K562 (cell line): ENCODE measurements at regions not wholly inside any gene's neighbourhood (a gene's known extent, or its start where the extent isn't known, plus 50 kb on each side); places are given as distances from the start of the nearest gene placed in this dataset.

Experiments
- ATAC-seq: fragments of 200-7000 bp; cut with Tn5 transposase; 3 replicates; pipeline ENCODE4 v1.9.1; 2020; ENCODE audit warnings: moderate library complexity
- BruUV-seq: library from RNA; stranded (reverse); fragments of 400-500 nt; replicated peaks from 2 replicates; lab custom pipeline; 2021; lab: Mats Ljungman, UMichigan
- CTCF ChIA-PET: fragments of 300-600 bp; formaldehyde crosslinking; extraction: SDS; loops from one replicate; lab custom pipeline; 2021; ENCODE audit warnings: low intra/inter-chr PET ratio; lab: Yijun Ruan, JAX
- POLR2A ChIA-PET: fragments of 300-600, 350-650 bp; sonication (Branson Sonifier 250); formaldehyde crosslinking; extraction: SDS; loops from one replicate; lab custom pipeline; 2021; ENCODE audit warnings: antibody characterized with exemption, inconsistent platforms; lab: Yijun Ruan, JAX
- DNase-seq, 4 experiments: peaks; one replicate each; pipeline versions ENCODE4 v3.0.0 to v3.0.0-alpha.2; 2011 to 2018; ENCODE audit warnings: low spot score in 3 of 4, mixed read lengths in 3 of 4; ENCODE audit errors: extremely low read depth in 1 of 4
- FAIRE-seq: peaks from 2 replicates; lab custom pipeline; 2011; peaks lifted over from hg19 to GRCh38; lab: Jason Lieb, UNC
- H2AFZ ChIP-seq: 2 replicates; pipeline ENCODE4 v1.6.0; 2011; ENCODE audit warnings: low read depth, low read length, control low read depth, inconsistent platforms
- H3K27ac ChIP-seq: fragments of 200-600 bp; 3 replicates; pipeline ENCODE4 v1.8.0; 2011; ENCODE audit warnings: low read depth, mild to moderate bottlenecking, control low read depth, inconsistent platforms, low read length, moderate library complexity, mixed read lengths; ENCODE audit errors: extremely low read depth
- H3K27me3 ChIP-seq, 2 experiments: fragments of 300-600 bp in 1 of 2; 2 replicates in 1 of 2; 3 replicates in 1 of 2; pipeline versions ENCODE4 v1.6.0 to v1.8.0; 2011; ENCODE audit warnings: inconsistent platforms in 2 of 2, low read length in 2 of 2, mild to moderate bottlenecking in 1 of 2, mixed read lengths in 1 of 2, moderate library complexity in 1 of 2; ENCODE audit not compliant: control insufficient read depth in 2 of 2, insufficient read depth in 2 of 2
- H3K36me3 ChIP-seq: fragments of 300-600 bp; 3 replicates; pipeline ENCODE4 v1.8.0; 2011; ENCODE audit warnings: mild to moderate bottlenecking, low read length, inconsistent platforms; ENCODE audit not compliant: control insufficient read depth, insufficient read depth
- H3K4me1 ChIP-seq, 2 experiments: fragments of 200-600 bp in 1 of 2; replicated peaks in 1 of 2; 2 replicates in 1 of 2; 3 replicates in 1 of 2; pipeline versions ENCODE4 v1.5.1 to v1.8.0; 2011; ENCODE audit warnings: inconsistent platforms in 2 of 2, low read length in 2 of 2, mild to moderate bottlenecking in 1 of 2, mixed read lengths in 1 of 2, moderate library complexity in 1 of 2; ENCODE audit not compliant: control insufficient read depth in 2 of 2, insufficient read depth in 2 of 2
- H3K4me2 ChIP-seq: 2 replicates; pipeline ENCODE4 v1.6.1; 2011; ENCODE audit warnings: low read length, control low read depth, inconsistent platforms, mixed read lengths; ENCODE audit not compliant: insufficient read depth
- H3K4me3 ChIP-seq: fragments of 200-600 bp; sonication (generic), shearing (Covaris generic); 2 replicates; pipeline ENCODE4 v1.5.1; 2016; ENCODE audit warnings: control low read depth, inconsistent platforms
- H3K79me2 ChIP-seq: fragments of 200-600 bp; 3 replicates; pipeline ENCODE4 v1.8.0; 2011; ENCODE audit warnings: low read length, inconsistent platforms; ENCODE audit not compliant: control insufficient read depth, insufficient read depth
- H3K9ac ChIP-seq, 2 experiments: 2 replicates each; pipeline versions ENCODE4 v1.6.0 to v1.6.1; 2011; ENCODE audit warnings: low read depth in 2 of 2, low read length in 2 of 2, control low read depth in 1 of 2, inconsistent platforms in 1 of 2, mild to moderate bottlenecking in 1 of 2, mixed read lengths in 1 of 2; ENCODE audit not compliant: insufficient read depth in 1 of 2
- H3K9me1 ChIP-seq: one replicate; pipeline ENCODE4 v1.6.0; 2011; ENCODE audit warnings: inconsistent platforms, mild to moderate bottlenecking, low read length, moderate library complexity; ENCODE audit not compliant: control insufficient read depth, insufficient read depth
- H3K9me3 ChIP-seq: replicated peaks from 2 replicates; pipeline ENCODE4 v1.5.1; 2011; ENCODE audit warnings: low read depth, low read length, inconsistent platforms; ENCODE audit not compliant: control insufficient read depth, insufficient read depth
- H4K20me1 ChIP-seq: replicated peaks from 2 replicates; pipeline ENCODE4 v1.6.1; 2011; ENCODE audit warnings: low read length, inconsistent platforms, mixed read lengths; ENCODE audit not compliant: control insufficient read depth, insufficient read depth
- DIDO1 ChIP-seq: fragments of 450-650 bp; IDR thresholded peaks from 2 replicates; pipeline ENCODE4 v1.6.1; 2016; ENCODE audit warnings: low read depth, missing biosample characterization, missing genetic modification characterization
- ESRRA ChIP-seq: fragments of 450-650 bp; IDR thresholded peaks from 2 replicates; pipeline ENCODE4 v1.6.1; 2014; ENCODE audit warnings: low read depth, mild to moderate bottlenecking, moderate library complexity, borderline replicate concordance
- NKRF ChIP-seq: fragments of 450-650 bp; IDR thresholded peaks from 2 replicates; pipeline ENCODE4 v1.6.1; 2016; ENCODE audit warnings: borderline replicate concordance
- POLR3A ChIP-seq: IDR thresholded peaks from 2 replicates; pipeline ENCODE4 v1.6.1; 2011; ENCODE audit warnings: borderline replicate concordance, mild to moderate bottlenecking, moderate library complexity; ENCODE audit not compliant: insufficient read length, insufficient read depth; ENCODE audit errors: extremely low read depth
- ZEB2 ChIP-seq: fragments of 450-650 bp; IDR thresholded peaks from 2 replicates; pipeline ENCODE4 v1.6.1; 2016
- ZNF121 ChIP-seq: sonication (generic); formaldehyde crosslinking; conservative IDR thresholded peaks from 2 replicates; pipeline ENCODE4 v1.8.0; 2022; ENCODE audit warnings: missing genetic modification reagents
- ZNF316 ChIP-seq: fragments of 450-650 bp; IDR thresholded peaks from 2 replicates; pipeline ENCODE4 v1.6.1; 2016
- ZNF561 ChIP-seq: fragments of 450-650 bp; formaldehyde crosslinking; conservative IDR thresholded peaks from 2 replicates; pipeline ENCODE4 v1.4.0; 2020; ENCODE audit warnings: mild to moderate bottlenecking, moderate library complexity
- ZNF76 ChIP-seq: fragments of 250-450 bp; sonication (Bioruptor Pico); IDR thresholded peaks from 2 replicates; pipeline ENCODE4 v1.4.0; 2020; ENCODE audit warnings: mild to moderate bottlenecking, moderate library complexity, borderline replicate concordance
- WGBS: fragments of 100-300 bp; shearing (Covaris generic); methylation state at CpG from one replicate; pipeline ENCODE4 v1.1.6; 2016; ENCODE audit warnings: low coverage, mixed read lengths; ENCODE audit not compliant: insufficient coverage; ENCODE audit errors: missing lambda C conversion rate; 5-methylcytosine and 5-hydroxymethylcytosine counted together
- in situ Hi-C: fragments of 300-500 bp; cut with MboI; formaldehyde crosslinking; loops from 4 replicates; pipeline ENCODE4 v1.15.0; 2018; ENCODE audit warnings: inconsistent platforms, mixed read lengths
- intact Hi-C: fragments of 100-400 bp; cut with micrococcal nuclease; formaldehyde crosslinking; loops from 2 replicates; pipeline ENCODE4 v1.14.2; 2022

DNA sequence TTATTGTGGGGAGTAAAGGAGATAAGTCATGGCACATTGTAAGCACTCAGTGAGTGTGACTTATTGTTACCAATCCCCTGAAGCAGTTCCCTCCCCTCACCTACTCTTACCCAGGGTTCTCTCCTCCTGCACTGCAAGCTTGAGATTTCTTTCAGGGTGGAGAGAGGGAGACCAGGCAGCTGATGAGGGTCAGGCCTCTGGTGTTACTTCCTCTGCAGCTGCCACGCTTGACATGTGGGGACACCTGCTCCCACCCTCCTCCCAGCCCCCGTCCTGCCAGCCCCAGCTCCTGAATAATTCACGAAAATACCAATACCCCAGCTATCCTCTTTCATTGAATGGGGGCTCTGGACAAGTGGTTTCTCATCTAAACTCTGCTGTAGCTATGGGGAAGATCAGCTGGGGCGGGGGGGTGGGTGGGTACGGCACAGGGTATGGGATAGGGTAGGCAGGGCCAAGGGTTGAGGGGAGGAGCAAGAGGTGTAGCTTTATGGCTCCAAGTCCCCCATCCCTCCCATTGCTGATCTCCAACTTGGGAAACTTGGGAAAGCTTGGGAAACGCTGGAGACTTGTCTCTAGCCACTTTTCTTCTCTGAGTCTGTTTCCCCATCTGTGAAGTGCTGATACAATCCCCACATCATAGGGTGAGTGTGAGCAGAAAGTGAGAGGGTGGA is 148.5 kb upstream of the PJA1 start:
- Histone ChIP-seq H3K9ac (no peak overlapping the region), H3K79me2 (no peaks in the 10 kb centered on the region), H4K20me1 (no peaks in the 10 kb centered on the region), H3K9me3 (no peaks in the 10 kb centered on the region), H3K4me1 (no peaks in the 10 kb centered on the region), H2AFZ (no peak overlapping the region), H3K4me2 (no peak overlapping the region), H3K27ac (no peak overlapping the region), H3K4me3 (no peak overlapping the region), H3K27me3 (no peaks in the 10 kb centered on the region; a peak in 1 of 5 replicates), H3K36me3 (no peaks in the 10 kb centered on the region), H3K9me1 (no peaks in the 10 kb centered on the region)
- FAIRE-seq (no peak), ATAC-seq (no peak), DNase-seq (no peak)
- no peak for TF ChIP-seq ZNF121 (CRISPR knock-in tag)
- TF ChIP-seq ZNF561 (CRISPR knock-in tag): no peak
- TF ChIP-seq NKRF: no peak
- no peak for TF ChIP-seq DIDO1
- TF ChIP-seq ESRRA: no peak
- no peak for TF ChIP-seq ZNF76 (CRISPR knock-in tag)
- no peak for TF ChIP-seq ZNF316
- TF ChIP-seq ZEB2: no peak
- no peak for TF ChIP-seq POLR3A
- WGBS: no CpG with 5 or more reads among the region's 6 CpGs
- ChIA-PET POLR2A (interaction anchor here (0.7 kb wide), 1 partner anchor 61 kb away, joined by 4 read pairs; no protein-coding TSS in a partner anchor), CTCF (no interaction called here)
- no TSS peak for BruUV-seq
- intact Hi-C loops (no loop called here), in situ Hi-C loops (no loop called here)
